GM21786 (cell line): ENCODE measurements at regions not wholly inside any gene's neighbourhood (a gene's known extent, or its start where the extent isn't known, plus 50 kb on each side); places are given as distances from the start of the nearest gene placed in this dataset.

Experiments used
- ATAC-seq: cut with Tn5 transposase; IDR thresholded peaks from one replicate; pipeline ENCODE4 v1.9.1; 2021; ENCODE audit not compliant: unreplicated experiment

DNA sequence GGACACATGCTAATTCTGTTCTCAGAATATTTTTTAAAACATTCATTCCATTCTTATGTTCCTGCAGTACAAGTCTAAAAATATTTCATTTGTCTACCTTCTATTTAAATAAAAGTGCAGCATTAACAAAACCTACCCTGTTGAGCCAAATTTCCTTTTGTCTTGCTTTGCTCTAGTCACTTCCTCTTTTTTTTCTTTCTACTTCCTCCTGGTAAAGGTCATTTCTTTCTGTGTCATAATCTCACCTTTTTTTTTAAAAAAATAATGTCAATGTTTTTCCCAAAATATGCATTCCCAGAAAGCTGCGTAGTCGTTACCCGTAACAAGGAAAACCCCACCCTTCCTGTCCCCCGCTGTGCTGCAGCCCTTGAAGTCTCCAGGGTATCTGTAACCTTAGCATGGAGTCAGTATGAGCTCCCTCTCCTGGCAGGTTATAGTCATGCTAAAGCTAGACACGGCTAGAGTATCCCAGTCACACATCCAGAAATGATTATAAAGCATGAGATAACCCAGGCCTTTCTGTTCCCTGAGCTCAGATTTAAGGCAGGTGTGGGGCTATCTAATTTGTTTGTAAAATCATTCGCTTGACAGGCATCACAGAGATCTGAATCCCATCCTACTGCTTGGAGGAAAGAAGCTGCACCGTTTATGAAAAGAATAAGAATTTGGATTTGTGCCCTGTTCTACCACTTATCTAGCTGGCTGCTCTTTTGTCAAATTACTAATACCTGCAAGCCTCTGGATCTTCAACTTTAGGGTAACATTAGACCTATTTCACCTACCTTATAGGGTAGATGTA lies 51.1 kb upstream of the EED start:
- ATAC-seq: peak; percentile 97

GRCh38 chr11:86192519-86193257 lies 51.9 kb upstream of the EED start:
- ATAC-seq: no peak

DNA sequence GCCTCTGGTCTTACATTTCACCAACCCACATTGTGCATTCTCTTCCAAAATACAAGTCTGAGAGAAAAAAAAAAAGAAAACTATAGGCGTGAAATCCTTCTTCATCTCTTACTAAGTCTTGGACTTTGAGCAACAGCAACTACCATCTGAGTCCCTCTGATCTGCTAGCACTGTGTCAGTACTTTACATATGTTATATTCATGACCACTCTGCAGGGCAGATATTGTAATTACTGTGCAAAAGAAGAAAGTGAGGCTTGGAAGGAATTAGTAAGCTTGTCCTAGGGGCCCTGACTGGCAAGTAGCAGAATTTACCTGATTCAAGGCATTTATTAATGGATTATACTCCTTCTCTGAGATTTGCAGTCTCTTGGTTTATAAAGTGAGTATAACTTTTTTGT lies 52.7 kb upstream of the EED start:
- ATAC-seq: no peak

DNA sequence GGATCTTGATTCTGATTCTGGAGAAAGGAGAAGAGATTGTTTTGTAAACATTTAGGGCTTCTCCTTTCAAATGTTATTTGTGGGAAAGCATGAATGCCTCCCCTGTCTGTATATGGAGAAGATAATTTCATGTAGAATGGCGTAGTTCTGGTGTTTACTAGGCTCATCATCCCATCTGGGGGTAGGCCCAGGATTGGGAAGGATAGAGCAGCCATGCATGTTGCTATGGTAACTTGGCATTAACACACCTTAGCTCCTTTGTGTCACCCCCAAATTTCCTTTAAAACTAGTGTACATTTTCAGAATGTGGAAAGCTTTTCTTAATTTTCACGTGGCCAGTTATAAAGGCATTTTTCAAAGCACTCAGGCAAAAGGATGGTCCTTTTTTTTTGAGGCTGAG lies 57.5 kb upstream of the EED start:
- no peak for ATAC-seq

DNA sequence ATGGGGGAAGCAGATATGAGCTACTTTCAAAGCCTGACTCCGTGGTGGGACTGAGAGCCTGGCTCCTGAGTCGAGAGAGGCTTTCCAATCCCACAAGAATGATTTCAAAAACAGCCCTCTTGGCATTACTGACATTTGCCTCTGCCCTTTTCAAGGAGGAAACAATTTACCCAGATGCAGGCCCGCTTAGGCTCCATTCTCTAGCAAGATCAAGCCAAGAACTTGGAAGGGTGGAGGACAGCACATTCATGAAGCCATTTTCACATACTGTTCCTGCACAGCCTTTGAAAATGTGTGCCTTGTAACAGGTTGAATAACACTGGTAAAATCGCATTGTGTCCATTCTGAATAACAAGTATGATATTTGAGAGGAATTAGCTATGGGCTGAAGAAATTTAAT lies 58.2 kb upstream of the EED start:
- ATAC-seq: no peak

DNA sequence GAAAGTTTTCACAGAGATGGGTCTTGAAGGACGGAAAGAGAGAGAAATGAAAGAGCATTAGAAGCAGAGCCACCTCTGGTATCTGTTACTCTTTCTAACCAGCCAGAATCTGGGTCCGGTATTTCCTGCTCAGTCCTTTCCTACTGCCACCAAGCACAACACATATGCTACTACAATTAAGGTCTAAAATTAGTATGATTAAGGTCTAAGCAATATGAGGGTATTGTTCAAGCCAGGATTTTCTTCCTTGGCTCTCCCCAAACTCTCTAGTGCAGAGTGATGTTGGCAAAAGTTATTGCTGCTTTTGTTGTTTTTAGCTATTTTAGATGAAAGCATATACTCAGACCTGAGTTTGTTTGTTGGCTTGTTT lies 59.2 kb upstream of the EED start:
- no peak for ATAC-seq

GRCh38 chr11:86184728-86185380 lies 59.7 kb upstream of the EED start:
- no peak for ATAC-seq

DNA sequence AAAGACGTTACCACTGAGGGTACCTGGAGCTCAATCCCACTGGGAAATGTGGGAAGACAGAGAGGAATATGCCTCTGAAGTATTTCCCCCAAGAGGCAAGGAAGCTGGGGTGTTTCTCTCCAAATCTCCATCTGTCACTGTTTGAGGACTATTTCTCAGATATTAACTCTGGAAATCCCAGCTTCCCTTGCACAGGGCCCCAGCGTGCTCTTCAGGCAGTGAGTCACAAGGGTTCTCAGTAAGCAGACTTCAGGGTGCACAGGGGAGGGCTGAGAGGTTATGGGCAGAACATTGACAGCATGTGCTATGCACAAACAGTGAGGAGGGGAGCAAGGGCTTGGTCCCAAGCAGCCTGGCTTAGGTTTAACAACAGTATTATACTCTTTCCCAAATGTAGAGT lies 60.9 kb upstream of the EED start:
- no peak for ATAC-seq

GRCh38 chr11:86182976-86183584 lies 61.5 kb upstream of the EED start:
- peak; percentile 85 for ATAC-seq

DNA sequence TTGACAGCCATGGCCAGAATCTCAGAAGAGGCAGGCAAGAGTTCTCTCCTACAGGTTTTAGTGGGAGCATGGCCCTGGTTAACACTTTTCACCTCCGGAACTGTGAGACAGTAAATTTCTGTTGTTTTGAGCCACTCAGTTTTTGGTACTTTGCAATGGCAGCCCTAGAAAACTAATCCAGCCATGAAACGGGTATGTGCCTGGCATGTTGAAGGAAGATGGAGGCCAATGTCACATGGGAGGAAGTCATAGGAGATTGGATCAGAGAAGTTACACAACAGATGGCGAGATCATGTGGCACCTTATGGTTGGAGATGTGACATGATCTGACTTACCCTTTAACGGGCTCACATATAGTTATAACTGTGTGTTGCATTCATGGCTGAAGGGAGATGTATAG lies 63.2 kb upstream of the EED start:
- no peak for ATAC-seq

DNA sequence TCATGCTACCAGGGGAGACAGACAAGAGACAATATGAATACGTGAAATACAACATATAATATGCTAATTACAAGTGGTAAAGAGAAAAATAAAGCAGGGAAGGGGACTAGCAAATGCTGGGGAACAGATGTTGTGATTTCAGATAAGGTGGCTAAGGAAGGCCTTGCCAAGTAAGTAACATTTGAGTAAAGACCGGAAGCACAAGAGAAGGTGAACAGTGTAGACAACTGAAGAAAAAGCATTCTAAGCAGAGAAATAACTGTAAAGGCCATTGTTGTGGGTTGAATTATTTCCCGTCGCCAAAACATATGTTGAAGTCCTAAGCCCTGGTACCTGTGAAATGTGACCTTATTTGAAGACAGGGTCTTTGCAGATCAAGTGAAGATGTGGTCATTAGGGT lies 63.7 kb upstream of the EED start:
- ATAC-seq: no peak

GRCh38 chr11:86180423-86180822 lies 64.1 kb upstream of the EED start:
- no peak for ATAC-seq

GRCh38 chr11:86179646-86180064 lies 64.9 kb upstream of the EED start:
- ATAC-seq: no peak

DNA sequence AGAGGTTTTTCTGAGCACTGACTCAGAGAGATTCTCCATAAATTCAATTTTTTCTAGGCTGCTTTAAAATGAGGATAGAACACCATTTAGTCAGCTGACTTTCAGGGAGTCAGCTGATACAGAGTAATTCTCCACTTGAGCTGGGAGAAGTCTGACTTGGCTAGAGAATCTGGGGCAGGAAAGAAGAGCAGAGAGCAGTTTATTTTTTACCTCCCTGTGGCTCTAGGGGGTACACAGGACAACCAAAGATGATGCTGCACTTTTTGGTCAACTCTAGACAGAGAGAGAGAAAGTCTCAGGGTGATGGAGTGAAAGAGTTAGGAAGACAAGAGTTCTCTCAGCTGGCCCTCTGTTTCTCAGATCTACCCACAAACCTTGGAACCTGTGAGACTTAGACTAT lies 67.3 kb upstream of the EED start:
- no peak for ATAC-seq

DNA sequence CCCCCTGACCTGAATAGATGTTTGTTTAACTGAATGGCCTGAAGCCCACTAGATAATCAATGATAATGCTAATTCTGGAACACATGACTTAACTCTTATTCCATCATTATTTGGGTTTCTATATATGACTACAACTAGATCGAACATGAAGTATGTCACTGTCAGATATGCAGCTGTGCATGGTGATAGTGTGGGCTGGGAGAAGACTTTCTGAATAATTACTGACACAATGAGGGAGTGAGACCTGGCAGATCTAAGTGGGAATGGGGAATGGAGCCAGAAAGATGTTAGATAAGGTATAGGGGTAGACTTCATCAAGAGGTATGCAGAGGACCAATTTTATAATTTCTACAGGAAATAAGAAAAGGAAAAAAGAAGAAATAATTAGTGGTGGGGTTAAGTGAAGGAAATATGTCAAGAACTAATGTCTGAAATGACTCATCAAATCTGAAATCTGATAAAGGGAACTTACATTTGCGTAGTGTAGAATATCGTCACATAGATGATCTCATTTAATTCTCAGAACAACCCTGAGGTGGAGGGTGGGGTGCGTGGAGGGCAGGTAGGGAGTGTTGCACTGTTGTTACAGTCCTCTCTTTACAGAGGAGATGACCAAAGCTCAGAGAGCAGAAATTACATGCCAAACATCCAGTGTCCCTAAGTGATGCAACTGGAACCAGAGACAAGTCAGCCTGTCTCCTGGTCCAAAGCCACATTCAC lies 68.2 kb upstream of the EED start:
- no peak for ATAC-seq

DNA sequence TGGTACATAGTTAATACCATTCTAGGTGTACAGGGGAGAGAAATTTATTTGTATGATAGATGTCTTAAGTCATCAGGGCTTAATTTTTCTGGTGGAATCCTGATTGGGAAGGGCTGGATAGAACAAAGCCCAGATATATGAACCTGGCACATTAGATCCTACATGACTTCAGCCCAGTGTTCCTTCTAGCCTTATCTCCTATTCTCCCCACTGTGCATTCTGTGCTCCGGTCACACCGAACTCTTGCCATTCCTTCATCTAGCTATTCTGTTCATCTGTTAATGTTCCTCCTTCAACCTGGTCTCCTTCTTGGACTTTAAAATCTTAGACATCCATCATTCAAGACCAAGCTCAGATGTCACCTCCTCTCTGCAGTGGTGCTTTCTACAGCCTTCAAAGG lies 68.9 kb upstream of the EED start:
- ATAC-seq: no peak

DNA sequence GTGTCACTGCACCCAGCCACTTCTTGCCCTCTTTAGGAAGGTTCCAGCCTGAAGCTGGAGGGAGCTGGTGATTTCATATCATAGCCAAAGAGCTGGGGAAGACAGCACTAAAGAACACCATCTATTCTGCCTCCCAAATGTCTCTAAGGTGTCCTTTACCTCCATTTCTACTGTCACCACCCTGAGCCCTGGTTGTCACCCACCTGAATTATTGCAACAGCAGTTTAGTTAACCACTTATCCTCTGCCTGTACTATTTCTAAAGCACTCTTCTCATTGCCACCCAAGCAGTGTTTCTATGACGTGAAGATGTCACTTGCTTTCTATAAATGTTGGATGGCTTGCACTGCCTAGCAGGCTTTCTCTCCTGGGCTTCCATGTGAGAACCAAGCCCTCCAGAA lies 69.4 kb upstream of the EED start:
- ATAC-seq: no peak

- ATAC-seq: no peak
These were observed 70.2 kb upstream of the EED start for GRCh38 chr11:86174101-86175046.

DNA sequence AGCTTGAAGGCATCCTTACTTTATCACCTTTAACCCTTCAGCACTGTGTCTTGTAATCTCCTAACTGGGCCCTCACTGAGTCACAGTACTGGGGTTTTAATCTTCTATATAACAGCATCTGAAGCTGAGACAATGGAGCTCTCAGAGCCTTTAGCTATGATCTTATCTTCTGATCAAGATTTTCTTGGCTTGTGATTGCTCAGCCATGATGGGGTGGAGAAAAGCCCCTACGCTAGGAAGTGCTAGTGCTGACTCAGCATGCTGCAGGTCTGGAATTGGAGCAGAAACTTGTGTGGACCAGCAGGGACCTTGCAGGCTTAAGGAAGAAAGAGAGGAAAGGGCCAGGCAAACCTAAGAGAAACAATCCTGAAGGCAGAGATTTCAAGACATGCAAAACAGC lies 71.7 kb upstream of the EED start:
- no peak for ATAC-seq

- ATAC-seq: no peak
These were observed 72.9 kb upstream of the EED start for GRCh38 chr11:86171627-86172026.
